GM18870 (cell line): ENCODE measurements at regions not wholly inside any gene's neighbourhood (a gene's known extent, or its start where the extent isn't known, plus 50 kb on each side); places are given as distances from the start of the nearest gene placed in this dataset.
A peak's percentile ranks its signal among the peaks of the same experiment; 100 is the strongest.

ENCODE experiments used
- ATAC-seq: cut with Tn5 transposase; IDR thresholded peaks from one replicate; pipeline ENCODE4 v1.9.1; 2021; ENCODE audit warnings: moderate library complexity; ENCODE audit not compliant: unreplicated experiment

DNA sequence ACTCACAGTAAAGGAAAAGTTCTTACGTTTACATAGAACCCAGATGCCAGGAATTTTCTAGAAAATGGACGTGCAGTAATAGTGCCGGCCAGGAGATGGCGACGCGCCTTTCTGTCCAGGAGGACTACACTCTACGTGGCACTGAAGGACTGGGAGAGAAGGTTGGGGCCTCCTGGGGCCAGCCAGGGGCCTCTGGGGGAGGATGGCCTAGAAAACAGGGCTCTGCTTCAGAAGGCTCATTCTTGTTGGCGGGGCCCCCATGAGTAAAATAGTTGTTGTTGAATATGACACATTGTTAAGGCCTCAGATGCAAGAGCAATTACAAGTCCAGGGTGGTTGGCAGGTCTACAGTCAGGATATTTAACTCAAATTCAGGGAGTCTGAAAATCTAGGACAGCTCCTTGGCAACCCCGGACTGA is 120.1 kb upstream of the MAX start:
- ATAC-seq = no peak

GRCh38 chr14:65223636-65224035 is 121.3 kb upstream of the MAX start:
- no peak for ATAC-seq

GRCh38 chr14:65224799-65225198 is 122.5 kb upstream of the MAX start:
- no peak for ATAC-seq

GRCh38 chr14:65225299-65226159 is 123.2 kb upstream of the MAX start:
- no peak for ATAC-seq

- ATAC-seq = no peak
Measured at GRCh38 chr14:65226824-65227604, 124.7 kb upstream of the MAX start.

DNA sequence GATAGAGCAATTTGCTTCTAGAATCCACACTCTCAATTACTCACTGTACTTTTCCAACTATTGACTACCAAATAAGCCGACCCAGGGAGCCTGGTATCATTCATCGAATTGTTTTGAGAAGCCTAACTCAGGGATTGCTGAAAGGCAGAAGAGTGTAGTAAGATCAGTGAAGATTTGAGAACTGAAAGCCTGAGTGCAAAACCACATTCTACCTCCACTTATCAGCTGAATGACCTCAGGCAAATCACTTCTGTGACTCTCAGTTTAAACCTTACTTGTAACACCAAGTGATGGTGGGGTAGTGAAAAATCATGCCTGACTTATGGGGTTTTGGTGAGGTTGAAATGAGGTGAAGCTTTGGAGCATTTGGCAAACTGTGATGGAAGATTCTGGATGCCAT is 126.1 kb upstream of the MAX start:
- ATAC-seq = peak; percentile 82

DNA sequence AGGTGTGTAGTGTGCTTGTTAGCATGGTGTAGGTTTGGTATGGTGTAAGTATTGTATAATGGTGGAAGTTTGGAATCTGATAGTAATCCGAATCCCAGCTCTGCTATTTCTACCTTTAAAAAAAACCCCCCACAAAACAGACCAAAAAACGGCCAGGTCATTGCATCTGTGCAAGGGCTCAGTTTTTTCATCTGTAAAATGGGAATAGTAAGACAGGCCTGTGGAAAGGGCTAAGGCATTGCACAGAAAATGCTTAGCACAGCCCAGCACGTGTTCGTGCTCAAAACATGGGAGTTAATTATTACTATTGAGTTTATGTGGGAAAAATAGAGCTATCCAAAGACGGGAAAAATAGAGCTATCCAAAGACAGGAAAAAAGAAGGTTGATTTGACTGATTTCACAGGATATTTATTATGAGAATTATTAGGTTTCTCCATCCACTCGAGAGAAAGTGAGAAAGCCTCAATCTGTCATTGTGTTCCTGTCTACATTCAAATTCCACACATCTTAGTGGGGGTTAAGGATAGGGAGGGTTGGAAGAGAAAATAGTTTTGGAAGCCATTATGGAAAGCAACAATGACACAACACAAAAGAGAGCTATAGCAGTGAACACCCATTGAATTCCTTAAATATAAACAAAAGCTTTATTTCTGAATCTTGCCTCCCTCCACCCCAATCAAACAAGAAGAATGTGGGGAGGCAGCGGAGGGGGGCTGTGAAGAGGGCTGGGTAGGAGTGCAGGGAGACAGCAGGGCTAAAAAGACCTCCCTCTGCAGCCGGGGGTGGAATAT is 126.8 kb upstream of the MAX start:
- no peak for ATAC-seq

DNA sequence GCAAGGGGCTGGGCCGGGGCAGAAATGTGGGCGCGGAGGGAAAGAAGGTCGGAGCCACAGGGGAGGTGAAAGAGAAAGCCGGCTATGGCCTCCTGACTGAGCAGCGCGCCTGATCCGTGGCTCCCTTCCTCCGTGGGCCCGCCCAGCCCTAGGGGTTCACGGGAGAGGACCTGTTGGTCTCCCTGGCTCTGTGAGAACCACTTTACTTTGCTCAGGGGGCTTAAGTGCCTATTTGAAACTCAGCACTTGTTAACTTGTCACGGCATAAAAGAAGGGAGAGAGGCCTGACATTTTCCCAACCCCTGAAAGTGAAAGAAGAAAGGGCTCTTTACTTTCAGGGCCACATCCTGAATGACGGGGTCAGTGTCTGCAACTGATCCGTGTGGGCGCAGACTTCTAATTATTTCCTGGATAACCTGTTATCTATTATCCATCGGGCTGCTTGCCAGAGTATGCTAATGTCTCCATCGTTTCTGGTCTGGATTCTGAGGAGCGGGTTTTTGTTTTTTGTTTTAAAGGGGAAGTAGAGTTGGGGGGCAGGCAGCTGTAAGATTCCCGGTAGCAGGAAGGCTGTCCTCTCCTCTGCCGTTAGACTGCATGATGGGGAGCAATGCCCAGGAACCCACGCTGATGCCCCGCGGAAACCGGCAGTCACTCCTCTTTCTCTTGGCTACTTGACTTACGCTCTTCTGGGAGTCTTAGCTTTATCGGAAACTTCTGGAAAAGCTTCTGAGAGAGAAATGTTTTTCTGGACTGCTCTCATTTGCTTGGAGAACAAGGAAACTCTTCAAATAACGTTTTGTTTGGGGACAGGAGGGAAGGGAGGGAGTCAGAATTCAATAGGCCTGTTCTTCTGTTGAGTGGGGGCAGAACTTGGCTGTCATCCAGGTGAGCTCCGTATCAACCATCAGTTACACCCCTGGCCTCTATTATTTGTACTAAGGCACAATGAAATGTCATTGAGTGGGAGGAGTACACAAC is 127.7 kb upstream of the MAX start:
- ATAC-seq = no peak

GRCh38 chr14:65231286-65231980 is 129.1 kb upstream of the MAX start:
- no peak for ATAC-seq

DNA sequence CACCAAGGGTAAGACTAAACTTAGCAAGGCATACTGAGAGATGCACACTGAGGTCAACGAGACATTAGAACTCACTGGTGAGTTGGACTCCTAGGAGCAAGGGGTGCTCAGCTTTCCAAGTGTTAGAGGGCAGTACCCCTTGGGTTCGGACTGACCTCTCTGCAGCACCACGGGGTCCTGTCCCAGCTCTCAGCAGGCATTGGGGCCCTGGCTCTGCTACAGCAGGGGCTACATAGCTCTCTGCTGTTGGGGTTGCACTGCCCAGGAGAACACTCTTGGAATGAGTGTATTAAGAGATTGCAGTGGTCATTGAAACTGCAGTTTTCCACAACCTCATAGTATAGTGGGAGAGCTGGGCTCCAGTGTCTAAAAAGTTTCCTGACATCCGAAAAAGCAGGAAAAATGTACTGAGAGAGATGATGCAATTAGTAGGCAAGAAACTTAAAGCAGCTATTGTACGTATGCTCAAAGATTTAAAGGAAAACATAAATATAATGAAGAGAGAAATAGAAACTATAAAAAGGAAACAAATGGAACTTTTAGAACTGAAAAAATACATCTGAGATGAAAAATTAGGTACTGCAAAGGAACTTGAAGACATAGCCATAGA is 132.5 kb upstream of the MAX start:
- no peak for ATAC-seq

DNA sequence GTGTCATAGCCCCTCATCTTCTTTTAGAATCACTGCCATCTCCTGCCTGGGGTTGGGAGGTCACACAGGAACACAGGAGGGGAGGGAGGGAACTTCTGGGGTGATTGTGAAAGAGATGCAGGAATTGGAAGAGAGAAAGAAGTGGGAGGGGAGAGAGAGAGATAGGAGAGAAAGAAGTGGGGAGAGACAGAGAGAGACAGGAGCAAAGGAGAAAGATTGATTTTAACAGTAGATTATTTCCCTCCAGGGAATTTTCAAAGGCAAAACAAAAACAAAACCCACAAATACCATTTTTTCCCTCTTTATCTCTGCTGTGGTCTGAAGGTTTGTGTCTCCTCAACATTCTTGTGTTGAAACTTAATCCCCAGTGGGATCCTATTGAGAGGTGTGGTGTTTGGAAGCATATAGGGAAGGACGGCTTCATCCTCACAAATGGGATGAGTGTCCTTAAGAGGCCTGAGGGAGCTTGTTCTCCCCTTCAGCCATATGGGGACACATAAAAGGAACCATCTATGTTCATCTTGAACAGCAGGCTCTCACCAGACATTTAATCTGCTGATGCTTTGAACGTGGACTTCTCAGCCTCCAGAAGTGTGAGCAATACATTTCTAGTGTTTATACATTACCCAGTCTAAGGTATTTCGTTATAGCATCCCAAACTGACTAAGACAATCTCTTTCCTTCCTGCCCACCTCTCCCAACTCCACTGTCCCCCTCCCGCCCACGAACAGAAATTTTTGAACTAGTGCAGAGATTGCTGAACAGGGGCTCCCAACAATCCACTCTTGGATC is 134.9 kb upstream of the MAX start:
- ATAC-seq = no peak

GRCh38 chr14:65237941-65238340 is 135.6 kb upstream of the MAX start:
- no peak for ATAC-seq

DNA sequence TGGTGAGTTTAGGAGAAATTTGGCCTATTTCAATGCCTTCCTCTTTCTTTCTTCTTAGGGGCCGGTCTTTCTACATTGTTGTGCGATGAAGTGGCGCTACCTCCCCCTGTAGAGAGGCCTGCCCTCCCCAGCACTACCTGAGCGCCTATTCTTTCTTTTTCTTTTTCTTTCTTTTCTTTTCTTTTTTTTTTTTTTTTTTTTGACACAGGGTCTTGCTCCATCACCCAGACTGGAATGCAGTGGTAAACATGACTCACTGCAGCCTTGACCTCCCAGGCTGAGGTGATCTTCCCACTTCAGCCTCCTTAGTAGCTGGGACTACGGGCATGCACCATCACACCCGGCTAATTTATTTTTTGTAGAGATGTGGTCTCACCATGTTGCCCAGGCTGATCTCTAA is 136.1 kb upstream of the MAX start:
- ATAC-seq = no peak

DNA sequence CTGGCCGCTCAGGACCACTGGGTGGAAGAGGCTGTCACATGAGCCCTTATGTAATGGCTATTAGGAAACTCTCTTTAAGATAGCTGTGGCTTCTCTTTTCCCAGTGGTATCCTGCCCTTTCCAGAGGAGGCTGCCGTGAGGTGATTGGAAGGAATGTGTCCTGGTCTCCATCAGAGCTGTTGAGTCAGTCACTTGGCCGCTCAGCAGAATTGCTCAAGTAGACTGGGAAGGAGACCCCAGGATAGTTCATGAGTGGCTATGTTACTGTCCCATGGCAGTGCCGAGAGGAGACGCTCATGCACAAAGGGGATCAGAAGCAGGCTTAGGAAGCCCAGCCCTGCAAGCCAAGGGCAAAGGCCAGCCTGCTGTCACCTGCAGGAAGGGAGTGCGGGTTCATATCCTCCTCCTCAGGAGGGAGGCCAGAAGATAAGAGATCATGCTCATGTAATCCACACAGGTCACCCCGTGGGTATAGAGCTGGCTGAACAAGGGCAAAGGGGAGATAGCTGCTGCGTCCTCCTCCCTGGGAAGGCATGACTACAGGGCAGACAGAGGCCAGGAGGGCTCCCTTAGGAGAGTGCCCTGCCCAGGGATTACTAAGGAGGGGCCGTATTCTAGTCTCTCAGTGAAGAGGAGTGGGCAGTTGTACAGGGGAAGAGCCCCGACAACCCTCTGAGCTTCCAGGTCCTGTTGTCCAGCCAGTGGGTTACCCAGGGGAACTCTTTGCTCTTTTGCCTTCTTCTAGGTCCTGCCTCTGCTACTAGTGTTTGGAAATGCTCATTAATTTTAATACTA is 137.0 kb upstream of the MAX start:
- ATAC-seq = no peak

DNA sequence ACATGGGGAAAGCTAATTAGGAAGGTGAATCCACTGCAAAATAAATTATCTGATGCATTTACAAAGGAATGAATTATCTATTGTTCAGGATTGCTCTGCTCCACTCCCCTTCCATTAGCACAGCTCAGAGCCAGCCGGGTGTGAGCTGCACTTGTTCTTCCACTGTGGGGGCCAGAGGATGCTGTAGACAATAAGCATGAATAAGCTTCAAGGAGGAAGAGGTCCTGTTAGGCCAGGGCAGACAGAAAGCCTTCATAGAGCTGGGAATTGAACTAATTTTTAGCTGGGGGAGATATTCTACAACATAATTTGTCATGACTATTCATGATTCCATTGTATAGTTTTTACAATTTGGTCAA is 137.6 kb upstream of the MAX start:
- no peak for ATAC-seq

DNA sequence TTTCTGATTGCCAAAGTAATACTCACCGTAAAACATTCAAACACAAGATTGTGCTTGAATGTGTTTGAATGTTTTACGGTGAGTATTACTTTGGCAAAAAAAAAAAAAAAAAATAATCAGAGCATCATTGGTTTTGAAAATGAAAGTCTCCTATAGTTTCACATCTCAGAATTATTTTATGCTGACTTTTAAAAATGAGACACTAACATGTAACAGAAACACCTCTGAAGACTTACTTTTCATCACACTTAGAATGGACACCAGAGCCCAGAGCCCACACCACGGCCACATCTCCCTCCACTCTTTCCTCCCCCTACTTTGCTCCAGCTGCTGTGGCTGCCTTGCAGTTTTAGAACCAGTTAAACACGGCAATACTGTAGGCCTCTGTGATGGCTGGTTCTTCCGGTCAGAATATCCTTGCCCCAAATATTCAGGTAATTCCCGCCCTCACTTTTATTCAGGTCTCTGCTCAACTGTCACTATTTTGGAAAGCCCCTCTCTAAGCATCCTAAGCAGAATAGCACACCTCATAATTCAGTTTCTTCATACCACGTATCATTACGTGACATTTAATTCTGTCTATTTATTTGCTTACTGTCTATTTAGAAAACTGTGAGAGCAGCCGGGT is 138.9 kb upstream of the MAX start:
- no peak for ATAC-seq

GRCh38 chr14:65242732-65243134 is 140.4 kb upstream of the MAX start:
- ATAC-seq = no peak
